Left forelimb (tissue), 1 donor: ENCODE measurements at regions not wholly inside any gene's neighbourhood (a gene's known extent, or its start where the extent isn't known, plus 50 kb on each side); places are given as distances from the start of the nearest gene placed in this dataset.

Source experiments
- DNase-seq: peaks from one replicate; pipeline ENCODE4 v3.0.0-alpha.2; 2018; ENCODE audit warnings: low spot score

DNA sequence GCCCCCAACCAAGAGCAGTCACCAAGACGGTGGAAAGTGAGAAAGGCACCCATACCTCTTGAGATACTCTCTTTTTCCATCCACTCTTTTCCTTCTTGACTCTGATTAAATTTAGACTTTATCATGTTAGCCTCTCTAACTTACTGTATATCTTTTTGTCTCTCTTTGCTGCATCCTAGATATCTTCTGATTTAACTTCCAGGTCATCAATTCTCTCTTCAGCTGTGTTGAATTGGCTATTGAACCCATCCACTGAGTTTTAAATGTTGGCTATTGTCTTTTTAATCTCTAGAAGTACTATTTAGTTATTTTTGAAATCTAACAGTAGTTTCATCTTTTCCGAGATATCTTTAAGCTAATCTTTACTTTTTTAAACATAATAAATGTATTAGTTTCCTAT is 78.3 kb upstream of the MBOAT2 start:
- DNase-seq: no peak

- no peak for DNase-seq
Observed at GRCh38 chr2:9078405-9078804, 74.9 kb upstream of the MBOAT2 start.

GRCh38 chr2:9077691-9078090 is 74.2 kb upstream of the MBOAT2 start:
- DNase-seq: no peak

GRCh38 chr2:9076755-9077154 is 73.3 kb upstream of the MBOAT2 start:
- DNase-seq: no peak

DNA sequence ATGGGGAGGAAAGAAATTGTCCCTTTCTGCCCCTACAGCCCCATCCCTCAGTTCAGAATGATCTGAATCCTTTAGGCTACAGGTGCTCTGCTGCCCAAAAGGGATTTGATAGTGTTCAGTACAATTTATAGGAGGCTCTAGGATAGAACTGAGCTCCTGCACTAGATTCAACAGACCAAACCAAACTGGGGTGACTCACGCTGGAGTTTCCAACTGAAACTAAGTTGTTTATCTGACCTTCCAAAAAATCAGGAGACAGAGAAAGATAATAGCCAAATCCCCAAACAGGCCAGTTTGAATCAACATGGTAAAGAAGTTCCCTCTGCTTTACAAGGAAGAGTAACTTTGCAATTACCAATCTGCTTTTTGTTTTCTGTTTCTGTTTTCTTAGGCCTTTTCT is 72.7 kb upstream of the MBOAT2 start:
- DNase-seq: no peak

DNA sequence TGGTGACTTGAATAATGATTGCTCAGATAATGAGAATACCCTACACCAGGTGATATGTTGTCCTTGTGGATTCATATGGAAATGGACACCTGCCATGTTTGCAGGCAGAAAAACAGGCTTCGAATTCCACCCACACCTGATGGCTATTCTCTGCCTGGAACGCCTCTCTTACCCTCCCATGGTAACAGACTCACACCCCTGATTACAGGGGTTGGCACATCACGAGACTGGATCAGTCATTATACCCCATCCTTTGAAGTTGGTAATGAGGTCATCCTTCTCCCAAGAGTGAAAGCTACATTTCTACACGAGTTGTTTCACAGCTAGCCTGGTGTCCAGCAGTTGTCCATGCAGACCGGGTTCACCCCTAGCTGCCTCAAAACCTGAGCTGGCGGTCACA is 71.4 kb upstream of the MBOAT2 start:
- DNase-seq: no peak

DNA sequence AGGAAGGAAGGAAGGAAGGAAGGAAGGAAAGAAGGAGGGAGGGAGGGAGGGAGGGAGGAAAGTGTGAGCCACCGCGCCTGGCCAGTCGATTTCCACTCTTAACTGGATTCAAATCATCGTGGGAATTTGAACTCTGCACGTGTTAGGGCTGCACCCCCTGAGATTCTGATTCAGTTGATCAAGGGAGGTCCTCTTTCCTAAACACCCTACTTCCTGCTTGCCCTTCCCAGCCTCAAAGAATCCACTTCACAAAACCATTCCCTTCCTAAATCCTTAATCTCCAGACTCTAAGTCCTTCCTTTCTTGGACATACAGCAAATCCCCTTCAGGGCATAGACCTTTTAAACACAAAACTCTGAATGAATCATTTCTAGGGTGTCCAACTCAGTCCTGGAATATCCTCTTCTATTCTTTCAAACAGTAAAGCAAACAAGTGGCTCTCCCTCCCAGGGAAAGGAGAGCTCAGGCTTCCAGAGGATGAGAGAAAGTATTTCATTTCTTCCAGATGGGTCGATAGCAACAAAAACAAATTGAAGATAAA is 68.2 kb upstream of the MBOAT2 start:
- no peak for DNase-seq

GRCh38 chr2:9071032-9071431 is 67.5 kb upstream of the MBOAT2 start:
- no peak for DNase-seq

DNA sequence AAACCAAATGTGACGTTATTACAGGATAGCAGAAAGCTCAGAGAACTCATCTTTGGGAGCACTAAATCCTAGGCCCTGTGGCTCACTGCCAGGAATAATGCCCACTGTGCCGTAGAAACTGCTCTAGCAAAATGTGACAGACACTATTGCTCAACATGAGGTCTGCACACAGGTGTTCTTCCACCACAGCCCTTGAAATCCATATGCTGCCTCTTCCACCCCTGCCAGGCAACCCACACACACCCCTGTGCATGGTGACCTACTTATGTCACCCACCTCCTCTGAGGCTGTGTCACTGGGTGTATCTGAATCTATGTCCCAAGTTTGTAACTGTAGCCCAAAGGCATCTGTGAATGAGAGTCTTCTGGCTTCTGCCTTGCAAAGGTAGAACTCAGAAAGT is 66.1 kb upstream of the MBOAT2 start:
- no peak for DNase-seq

GRCh38 chr2:9065901-9066300 is 62.4 kb upstream of the MBOAT2 start:
- DNase-seq: no peak

DNA sequence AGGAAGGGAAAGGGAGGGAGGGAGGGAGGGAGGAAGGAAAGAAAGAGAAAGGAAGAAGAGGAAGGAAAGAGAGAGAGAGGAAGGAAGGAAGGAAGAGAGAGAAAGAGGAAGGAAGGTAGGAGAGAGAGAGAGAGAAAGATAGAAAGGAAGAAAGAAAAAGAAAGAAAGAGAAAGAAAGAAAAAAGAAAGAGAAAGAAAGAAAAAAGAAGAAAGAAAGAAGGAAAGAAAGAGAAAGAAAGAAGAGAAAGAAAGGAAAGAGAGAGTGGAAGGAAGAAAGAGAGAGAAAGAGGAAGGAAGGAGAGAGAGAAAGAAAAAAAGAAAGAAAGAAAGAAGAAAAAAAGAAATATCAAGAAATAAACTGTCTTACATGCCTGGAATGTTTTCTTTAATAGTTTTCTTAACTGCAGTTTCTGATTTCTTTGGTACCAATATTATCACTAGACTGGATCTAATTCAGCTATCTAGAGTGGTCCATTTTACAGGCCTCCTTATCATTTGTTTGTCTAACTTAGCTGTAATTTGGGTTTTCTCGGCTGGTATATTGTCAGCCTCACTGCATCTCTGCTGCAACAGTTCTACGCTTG is 59.6 kb upstream of the MBOAT2 start:
- DNase-seq: no peak

- DNase-seq: no peak
Observed at GRCh38 chr2:9060819-9061218, 57.3 kb upstream of the MBOAT2 start.

DNA sequence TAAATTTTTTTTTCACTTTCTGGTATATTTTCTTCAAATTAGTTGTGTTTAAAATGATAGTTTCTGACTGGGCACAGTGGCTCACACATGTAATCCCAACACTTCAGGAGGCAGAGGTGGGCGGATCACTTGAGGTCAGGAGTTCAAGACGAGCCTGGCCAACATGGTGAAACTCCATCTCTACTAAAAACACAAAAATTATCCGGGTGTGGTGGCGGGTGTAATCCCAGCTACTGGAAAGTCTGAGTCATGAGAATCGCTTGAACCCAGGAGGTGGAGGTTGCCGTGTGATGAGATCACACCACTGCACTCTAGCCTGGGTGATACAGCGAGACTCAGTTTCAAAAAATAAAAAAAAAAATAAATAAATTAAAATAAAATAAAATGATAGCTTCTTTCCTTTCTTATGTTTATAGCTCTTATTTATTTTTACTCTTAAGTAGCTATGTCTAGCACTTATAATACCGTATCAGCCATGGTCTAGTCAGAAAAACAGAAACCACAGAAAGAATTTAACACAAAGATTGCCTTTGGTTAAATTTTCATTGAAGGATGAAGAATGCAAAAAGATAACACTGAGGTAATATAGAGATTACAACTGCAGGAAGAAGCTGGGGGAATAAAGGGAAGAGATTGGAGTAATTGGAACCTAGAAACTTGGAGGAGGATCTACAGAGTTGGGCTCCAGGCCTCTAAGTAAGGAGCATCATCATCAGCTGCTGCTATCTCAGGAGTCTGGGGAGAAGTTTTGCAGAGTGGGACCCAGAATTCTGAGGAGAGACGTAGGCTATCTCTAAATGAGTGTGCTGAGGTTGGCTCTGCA is 54.7 kb upstream of the MBOAT2 start:
- no peak for DNase-seq

DNA sequence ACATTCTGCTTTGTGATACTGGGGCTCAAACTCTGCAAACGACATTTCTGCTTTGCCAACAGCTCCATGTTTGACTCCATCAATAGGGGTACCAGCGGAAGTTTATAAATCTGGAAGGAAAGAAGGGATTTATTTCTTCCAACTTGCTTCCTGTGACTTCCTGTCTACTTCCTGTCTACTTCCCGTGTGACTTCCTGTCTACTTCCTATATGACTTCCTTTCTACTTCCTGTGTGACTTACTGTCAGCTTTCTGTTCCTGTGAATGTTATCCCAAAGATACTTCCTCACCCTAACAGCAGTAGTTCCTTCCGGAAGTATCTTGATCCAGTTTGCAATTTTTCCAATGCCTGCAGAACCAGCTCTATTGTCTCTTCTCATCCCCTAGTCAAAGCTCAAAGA is 52.0 kb upstream of the MBOAT2 start:
- DNase-seq: no peak

DNA sequence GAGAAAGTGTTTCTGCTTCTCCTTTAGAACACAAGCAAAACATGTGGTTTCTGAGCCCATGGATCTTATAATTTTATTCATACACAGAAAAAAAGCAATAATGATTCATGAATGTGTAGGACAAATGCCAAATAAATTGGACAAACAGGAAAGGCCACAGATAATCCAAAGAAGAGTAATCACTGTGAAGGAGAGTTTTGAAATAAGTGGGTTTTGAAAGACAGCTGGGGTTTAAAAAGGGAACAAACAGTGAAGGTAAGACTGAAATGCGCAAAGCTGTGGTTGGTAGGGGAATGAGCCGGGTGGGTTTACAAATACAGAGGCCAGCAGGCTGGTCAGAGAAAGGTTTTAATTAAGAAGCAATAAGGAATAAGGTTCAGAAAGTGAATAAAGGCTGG is 50.0 kb upstream of the MBOAT2 start:
- no peak for DNase-seq
